GM18502 (cell line): ENCODE measurements at regions not wholly inside any gene's neighbourhood (a gene's known extent, or its start where the extent isn't known, plus 50 kb on each side); places are given as distances from the start of the nearest gene placed in this dataset.
"Not testable (repeated sequence)": the region's sequence is repeated elsewhere in the genome, so short reads cannot be mapped to it uniquely, and the experiment has no call there.

Experiments
- ATAC-seq: cut with Tn5 transposase; IDR thresholded peaks from one replicate; pipeline ENCODE4 v1.9.1; 2021; ENCODE audit warnings: mild to moderate bottlenecking; ENCODE audit not compliant: unreplicated experiment, poor library complexity

DNA sequence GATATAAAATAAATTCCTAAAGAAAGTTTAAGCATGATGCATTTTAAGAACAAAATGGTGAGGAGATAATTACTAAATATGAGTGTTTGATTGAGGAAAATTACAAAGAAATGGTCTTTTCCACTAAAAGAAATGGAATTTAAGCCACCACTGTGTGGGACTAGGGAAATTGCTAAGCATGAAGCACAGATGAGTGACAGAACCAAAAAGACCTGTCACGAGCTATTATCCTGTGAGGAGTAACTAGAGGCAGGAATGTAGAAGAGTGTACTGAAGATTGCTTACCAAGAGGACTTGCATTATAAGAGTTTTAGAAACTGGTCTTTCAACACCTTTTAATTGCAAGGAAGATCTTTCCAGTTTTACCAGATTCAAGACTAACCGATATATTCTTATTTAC lies 193.6 kb upstream of the PRR16 start:
- ATAC-seq = no peak

DNA sequence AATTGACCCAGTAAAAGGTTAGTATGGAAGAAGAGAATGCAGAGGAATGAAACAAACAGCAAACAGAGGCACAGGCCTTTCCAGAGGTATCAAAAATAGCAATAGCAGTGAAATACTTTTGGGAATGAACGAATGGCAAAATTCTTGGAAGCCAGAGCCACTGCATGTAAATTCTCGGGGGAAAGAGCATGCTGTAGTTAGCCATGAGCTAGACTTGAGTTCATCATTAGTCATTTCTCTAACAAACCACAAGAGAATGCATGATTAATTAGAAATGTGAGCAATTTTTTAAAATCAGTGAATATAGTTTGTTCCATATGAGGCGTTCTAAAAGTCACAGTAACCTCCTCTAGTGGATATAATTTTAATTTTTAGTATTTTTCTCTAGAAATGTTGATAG lies 170.3 kb upstream of the PRR16 start:
- no peak for ATAC-seq

DNA sequence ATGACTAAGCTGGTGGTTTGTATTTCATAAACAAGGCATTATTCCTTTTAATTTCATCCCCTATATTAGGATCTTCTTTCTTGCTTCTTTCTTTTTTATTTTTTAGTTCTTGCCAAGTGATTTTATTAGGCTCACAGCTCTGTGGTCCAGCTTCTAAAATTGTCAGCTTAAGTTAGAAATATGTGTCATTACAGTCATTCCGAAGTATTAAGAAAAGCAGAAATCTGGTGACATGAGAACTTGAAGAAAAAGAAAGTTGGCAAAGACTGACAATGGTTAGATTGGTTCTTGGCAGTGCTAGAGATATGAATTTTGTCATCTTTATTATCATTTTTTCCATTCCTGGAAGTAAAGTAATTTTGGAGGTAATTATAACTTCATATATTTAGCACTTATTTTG lies 166.5 kb upstream of the PRR16 start:
- ATAC-seq = no peak

DNA sequence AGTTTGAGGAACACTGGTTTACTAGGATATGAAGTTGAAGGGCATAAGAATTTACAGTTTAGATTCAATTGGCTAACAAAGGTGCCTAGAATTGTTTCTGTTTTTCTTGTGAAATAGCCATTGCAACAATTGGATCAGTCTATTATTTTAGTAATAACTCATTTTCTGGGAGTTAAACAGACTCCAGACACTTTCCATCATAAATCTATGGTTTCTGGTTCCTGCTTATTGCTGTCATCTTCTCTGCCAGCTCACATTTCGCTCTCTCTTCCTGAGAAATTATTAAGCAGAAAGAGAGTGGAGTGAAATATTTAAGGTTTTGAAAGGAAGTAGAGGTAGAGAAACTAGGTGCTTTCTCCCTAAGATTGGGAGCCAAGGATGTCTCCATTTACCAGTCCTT lies 165.1 kb upstream of the PRR16 start:
- no peak for ATAC-seq

DNA sequence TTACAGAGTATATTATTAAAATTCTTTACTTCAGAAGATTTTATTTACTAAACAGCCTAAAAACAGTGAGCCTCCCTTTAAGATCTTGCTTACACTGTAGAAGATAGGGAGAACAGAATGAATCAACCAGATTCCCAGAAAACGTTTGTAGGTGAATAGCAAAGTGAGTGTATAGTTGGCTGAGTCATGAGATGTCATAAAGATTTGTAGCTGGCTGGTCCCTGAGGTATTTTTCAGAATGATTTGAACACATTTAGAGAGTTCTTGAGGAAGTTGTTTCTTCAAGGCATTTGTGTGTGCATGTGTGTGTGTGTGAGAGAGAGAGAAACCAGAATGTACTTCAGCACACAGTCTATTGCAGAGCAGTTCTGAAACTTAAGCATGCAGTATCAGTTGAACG lies 159.4 kb upstream of the PRR16 start:
- ATAC-seq = no peak

DNA sequence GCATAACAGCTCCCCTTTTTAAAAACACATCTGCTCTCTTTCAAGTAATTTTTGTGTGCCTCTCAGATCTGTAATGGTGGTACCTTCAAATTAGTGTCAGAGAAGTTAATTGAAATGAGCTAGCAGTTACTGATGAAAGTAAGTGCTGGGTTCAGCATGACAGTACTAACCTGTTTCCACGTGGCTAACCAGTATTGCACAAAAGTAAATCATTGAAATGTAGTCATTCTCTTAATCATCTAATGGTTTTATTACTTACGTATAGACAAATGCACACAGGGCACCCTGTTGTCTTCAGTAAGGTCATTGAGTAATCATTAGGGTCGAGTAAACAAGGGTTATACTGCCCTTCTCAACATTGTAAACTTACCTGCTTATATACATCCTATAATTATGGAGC lies 157.8 kb upstream of the PRR16 start:
- no peak for ATAC-seq

DNA sequence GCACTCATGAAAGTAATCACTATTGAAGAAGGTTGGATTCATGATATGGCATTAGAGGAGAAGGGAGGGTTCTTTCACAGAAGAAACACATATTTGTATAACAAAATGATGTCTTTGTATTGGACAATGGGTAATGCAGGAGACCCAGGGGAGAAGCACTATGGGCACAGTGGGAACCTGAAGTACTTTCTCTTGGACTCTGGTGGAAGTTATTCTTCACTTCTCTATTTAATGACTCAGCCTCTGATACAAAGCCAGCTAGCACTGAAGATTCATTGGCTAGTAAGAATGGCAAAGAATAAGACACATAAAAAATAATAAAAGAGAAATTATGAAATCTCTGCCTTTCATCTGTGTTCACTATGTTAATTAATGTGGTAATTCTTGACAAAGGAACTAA lies 149.9 kb upstream of the PRR16 start:
- no peak for ATAC-seq

DNA sequence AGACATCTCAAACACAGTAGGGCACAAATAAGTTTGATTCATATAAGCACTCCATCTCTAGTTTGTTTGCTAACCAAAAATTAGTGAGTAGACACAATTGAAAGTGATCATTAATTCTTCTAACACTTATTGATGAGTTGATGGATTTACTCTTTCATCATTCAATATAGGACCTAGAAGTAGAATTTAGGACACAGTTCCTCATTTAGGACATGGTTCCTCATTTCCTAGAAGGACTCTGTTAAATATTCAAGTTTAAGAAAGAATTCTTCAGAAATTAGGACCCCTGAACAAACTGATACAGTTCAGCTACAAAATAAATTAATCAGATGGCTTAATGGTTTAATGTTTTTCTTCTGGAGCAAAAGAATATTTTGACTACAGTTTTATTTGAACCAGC lies 143.5 kb upstream of the PRR16 start:
- ATAC-seq = no peak

DNA sequence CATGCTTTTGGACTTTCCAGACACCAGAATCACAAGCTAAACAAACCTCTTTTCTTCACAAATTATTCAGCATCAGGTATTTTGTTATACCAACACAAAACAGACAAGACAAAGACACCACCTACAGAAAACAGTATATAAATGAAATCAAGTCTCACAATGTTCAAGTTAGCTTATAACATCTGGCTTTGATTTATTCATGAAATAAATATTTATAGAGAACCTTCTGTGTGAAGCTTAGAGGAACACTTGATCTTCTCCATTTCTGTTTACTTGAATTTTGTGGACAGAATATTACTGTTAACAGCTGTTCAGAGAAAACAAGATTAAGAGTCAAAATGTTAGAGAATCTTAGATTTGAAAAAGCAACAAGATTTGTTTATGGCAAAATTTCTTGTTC lies 137.4 kb upstream of the PRR16 start:
- no peak for ATAC-seq

DNA sequence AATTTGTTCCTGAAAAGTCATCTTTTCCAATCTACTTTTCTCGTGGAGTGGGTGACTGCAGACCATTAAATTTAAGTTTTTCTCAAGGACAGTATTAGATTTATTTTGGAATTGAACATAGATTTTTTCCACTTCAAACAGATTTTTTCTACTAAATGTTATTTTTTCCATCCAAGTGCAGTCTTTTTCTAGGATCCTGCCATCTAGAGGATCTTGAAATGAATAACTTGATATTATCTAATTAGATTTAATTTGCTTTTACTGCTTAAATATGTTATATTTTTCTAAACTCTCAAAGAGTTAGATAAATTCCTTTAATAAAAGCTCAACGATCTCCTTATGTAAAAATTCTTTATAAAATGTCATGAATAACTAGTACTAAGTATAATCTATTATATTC lies 136.9 kb upstream of the PRR16 start:
- ATAC-seq = no peak

DNA sequence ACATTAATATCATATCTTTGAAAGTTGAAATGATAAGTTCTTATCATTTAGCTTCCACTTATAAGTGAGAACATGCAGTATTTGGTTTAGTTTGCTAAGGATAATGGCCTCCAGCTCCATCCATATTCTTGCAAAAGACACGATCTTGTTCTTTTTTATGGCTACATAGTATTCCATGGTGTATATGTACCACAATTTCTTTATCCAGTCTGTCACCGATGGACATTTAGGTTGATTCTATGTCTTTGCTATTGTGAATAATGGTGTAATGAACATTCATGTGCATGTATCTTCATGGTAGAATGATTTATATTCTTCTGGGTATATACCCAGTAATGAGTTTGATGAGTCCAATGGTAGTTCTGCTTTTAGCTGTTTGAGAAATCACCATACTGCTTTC lies 135.0 kb upstream of the PRR16 start:
- no peak for ATAC-seq

DNA sequence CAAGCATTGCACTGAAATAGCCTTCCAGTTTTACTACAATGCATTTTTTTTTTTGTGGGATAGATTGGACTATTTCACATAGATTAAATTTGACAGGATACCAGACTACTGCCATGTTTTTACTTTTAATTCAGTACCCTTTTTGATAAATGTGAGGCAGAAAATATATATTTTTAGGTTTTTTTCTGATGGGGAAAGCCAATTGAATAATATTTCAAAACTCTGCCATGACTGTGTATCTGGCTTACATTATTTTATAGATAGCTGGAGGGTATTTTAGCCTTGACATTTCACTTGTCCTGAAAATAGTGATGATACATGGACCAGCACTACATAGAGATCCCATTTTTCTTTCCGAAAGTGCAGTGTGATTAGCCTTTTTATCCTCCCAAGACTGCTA lies 133.5 kb upstream of the PRR16 start:
- ATAC-seq = no peak

DNA sequence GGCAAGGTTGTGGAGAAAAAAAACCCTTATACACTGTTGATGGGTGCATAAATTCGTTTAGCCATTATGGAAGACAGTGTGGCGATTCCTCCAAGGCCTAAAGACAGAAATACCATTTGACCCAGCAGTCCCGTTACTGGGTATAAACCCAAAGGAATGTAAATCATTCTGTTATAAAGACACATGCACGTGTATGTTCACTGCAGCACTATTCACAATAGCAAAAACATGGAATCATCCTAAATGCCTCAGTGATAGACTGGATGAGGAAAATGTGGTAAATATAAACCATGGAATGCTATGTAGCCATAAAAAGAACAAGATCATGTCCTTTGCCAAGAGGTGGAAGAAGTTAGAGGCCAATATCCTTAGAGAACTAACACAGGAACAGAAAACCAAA lies 119.9 kb upstream of the PRR16 start:
- no peak for ATAC-seq

DNA sequence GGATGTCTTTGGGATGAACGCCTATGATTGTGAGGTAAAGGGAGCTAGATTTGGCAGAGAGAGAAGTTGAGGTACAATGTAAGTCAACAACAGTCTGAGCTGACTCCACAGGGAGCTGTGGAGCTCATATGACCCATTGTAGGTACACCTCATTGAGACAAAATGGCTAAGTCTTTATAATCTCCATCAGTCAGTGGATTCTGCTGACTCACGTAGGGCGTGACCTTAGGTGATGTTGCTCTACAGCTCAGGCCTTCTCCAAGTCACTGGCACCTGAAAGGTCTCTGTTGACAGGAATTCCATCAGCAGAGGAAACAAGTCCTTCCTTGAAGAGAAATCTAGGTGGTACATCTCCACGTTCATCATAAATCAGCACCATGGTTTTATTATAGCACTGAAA lies 118.2 kb upstream of the PRR16 start:
- ATAC-seq = no peak

DNA sequence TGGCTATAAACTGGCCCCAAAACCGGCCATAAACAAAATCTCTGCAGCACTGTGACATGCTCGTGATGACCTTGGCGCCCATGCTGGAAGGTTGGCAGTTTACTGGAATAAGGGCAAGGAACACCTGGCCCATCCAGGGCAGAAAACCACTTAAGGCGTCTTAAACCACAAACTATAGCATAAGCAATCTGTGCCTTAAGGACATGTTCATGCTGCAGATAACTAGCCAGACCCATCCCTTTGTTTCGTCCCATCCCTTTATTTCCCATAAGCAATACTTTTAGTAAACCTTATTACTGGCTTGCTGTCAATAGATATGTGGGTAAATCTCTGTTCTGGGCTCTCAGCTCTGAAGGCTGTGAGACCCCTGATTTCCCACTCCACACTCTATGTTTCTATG lies 113.0 kb upstream of the PRR16 start:
- not testable (repeated sequence) for ATAC-seq

DNA sequence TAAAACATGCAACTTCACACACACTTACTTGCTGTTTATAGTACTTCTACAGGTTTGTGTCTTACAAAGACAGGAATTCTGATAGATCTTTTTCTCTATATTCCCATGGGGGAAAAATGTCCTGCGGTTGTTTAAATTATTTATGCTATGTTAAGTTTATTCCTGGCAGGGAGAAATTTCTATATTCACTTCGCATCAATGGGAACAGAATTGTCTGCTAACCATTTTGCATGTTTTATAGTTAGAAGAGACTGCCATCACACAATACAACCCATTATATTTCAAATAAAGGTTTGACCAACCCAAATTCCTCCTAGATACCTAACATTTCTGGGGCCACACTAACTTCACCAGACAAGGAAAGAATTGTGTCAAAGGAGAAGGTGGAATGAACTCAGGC lies 110.0 kb upstream of the PRR16 start:
- ATAC-seq = no peak

DNA sequence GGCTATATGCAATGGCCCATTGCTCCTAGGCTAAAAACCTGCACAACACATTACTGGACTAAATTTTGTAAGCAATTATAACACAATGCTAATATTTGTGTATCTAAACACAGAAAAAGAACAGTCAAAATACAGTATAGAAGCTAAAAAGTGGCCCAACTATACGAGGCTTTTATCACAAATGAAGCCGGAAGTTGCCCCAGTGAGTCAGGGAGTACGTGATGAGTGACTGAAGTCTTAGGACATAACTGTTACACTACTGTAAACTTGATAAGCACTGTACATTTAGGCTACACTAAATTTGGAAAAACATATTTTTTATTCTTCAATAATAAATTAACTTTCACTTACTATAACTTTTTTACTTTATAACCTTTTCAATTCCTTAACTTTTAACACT lies 105.2 kb upstream of the PRR16 start:
- no peak for ATAC-seq

DNA sequence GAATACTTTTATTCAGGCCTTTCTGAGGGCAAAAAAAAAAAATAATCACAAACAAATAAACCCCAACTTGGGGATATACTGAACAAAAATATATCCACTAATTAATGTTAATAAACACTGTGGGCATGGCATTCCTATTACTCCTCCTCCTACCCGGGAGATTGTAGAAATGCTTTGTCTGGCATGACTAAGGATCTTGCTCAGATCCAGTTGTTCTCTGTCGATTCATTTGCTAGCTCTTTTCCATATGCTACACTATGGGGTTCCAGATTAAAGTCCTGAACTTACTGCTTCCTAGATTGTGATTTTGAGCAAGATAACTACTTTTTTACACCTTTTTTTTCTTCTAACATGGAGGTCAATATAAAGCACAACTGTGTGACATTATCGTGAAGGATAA lies 102.2 kb upstream of the PRR16 start:
- no peak for ATAC-seq

DNA sequence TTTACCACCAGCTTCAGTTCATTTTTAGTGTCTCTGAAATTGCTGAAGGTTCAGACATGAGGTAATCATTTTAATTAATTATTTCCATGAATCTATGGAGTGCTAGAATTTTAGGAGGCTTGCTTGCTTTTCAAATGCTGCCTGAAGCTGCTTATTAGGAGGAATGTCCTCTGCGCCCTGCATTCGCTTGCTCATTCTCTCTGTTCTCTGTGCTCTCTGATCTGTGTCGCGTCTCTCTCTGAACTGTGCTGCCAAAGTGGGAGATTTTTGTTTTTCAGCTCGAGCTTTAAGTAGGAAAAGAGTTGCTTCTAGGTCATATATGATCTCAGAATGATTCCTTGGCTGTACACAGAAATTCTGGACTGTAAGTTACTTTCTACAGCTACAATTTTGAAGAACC lies 101.7 kb upstream of the PRR16 start:
- ATAC-seq = no peak

DNA sequence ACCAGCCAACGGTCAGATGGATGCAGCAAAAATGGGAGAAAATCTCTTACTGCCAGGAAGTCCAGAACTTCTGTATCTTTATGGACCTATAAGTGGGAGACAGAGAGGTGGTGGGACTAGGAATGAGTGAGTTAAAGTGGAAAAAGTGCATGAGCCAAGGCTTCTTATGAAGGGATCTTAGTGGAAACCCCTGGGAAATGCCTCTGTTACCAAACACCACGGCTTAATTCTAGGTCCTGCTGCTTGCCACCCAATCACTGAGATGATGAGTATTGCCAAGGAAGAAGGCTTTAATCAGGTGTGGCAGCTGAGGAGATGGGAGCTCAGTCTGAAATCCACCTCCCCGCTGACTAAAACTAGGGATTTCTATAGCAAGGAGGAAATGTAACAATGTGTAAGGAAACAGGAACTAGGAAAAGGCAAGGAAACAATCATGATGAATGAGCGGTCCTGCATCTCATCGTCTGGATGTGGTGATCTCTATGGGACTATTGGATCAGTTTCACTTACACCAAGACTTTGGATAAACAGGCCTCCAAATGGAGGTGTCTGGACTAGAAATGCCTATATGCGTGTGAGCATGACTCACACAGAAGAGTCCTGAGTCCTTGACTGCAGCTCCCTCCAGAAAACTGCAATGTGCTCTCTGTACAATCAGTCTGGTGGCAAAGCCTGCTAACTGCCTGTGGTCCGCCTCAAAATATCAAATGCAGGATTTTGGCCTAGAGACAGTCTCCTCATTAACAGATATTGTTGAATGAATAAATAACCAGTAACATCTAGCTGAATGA lies 98.2 kb upstream of the PRR16 start:
- ATAC-seq = no peak

DNA sequence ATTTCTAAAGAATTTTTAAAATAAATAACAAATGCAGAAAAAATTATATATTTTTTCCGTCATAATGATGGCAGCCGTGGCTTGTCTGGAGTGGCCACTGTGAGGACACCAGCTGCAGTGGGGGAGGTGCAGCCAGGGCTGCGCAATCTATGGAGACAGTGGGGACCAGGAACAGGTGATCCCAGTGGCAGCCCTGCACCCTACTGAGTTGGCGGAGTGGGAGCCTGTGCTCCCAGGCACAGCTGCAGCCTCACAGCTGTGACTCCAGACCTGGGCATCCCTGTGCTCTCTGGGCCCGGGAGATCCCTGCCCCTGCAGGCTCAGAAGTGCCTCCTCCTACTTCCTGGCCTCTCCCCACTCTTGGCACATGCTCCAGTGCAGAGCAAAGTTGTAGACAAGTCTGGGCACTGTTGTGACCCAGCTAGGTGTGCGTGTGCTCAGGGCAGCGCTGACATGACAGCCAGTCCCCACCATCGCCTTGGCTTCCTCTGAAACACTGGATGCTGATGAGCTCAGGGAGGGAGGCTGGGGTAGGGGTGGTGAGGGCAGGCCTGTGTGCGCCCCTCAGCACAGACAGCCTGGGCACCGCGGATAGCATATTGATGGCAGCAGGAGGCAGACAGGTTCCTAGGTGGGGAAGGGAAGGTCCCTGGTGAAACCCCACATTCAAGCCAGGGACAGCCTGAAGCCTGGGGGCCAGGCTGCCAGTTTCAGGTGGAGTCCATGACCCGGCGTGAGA lies 96.0 kb upstream of the PRR16 start:
- no peak for ATAC-seq
